ENCODE measurements at regions not wholly inside any gene's neighbourhood (a gene's known extent, or its start where the extent isn't known, plus 50 kb on each side); places are given as distances from the start of the nearest gene placed in this dataset.
"Not testable (repeated sequence)": the region's sequence is repeated elsewhere in the genome, so short reads cannot be mapped to it uniquely, and the experiment has no call there.

DNA sequence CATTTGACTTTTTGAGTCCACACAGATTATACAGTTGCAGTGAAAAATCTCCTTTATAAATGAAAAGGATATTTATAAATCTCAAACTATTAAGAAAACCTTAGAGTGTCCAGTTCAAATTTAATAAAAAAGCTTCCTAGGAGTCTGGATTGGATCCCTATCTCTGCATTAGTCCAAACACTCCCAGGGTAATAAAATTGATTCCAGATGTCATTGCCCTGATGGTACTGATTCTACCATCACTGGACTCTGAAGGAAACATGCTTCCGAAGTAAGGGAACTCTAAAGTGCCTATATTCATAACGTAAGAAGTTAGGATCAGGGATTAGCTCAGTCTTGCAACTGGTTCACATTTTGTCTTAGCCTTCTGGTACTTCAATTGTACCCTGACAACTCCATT is 1325.1 kb upstream of the MAP3K7 start:
- TF ChIP-seq, protein P1, sequence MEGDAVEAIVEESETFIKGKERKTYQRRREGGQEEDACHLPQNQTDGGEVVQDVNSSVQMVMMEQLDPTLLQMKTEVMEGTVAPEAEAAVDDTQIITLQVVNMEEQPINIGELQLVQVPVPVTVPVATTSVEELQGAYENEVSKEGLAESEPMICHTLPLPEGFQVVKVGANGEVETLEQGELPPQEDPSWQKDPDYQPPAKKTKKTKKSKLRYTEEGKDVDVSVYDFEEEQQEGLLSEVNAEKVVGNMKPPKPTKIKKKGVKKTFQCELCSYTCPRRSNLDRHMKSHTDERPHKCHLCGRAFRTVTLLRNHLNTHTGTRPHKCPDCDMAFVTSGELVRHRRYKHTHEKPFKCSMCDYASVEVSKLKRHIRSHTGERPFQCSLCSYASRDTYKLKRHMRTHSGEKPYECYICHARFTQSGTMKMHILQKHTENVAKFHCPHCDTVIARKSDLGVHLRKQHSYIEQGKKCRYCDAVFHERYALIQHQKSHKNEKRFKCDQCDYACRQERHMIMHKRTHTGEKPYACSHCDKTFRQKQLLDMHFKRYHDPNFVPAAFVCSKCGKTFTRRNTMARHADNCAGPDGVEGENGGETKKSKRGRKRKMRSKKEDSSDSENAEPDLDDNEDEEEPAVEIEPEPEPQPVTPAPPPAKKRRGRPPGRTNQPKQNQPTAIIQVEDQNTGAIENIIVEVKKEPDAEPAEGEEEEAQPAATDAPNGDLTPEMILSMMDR (IDR thresholded peaks at IDR 0.05) = no peak
- no peak for DNase-seq (ENCODE audit: low spot score)
- no peak overlapping the region for H3K4me3 ChIP-seq
- H3K27ac ChIP-seq = no peak overlapping the region

DNA sequence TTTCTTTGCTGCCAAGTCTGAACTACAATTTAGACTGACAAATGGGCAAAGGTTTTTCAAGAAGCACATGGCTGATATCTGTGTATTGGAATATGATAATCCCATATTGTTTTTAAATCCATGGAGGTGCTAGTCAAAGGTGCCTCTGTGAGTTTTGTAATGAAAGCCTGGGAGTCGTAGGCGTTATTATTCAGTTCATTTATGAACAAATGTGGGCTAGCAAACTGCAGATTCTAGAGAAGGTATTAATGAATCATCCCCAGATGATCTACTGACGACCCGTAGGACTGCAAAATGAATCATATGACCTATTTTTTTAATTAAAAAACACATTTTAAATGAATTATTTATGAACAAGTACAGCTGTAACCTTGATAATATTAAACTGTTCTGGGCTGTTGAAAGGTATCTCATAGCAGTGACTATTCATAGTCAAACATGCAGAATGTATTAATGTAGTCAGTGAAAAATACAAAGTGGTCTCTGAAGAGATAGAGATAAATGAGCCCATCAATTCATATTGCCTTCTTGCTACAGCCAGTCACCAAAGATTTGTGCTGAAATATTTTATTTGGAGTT is 1317.8 kb upstream of the MAP3K7 start:
- no peak for DNase-seq (ENCODE audit: low spot score)
- H3K27ac ChIP-seq = no peak overlapping the region
- TF ChIP-seq, protein P1 (IDR thresholded peaks at IDR 0.05) = no peak
- H3K4me3 ChIP-seq = no peak overlapping the region

DNA sequence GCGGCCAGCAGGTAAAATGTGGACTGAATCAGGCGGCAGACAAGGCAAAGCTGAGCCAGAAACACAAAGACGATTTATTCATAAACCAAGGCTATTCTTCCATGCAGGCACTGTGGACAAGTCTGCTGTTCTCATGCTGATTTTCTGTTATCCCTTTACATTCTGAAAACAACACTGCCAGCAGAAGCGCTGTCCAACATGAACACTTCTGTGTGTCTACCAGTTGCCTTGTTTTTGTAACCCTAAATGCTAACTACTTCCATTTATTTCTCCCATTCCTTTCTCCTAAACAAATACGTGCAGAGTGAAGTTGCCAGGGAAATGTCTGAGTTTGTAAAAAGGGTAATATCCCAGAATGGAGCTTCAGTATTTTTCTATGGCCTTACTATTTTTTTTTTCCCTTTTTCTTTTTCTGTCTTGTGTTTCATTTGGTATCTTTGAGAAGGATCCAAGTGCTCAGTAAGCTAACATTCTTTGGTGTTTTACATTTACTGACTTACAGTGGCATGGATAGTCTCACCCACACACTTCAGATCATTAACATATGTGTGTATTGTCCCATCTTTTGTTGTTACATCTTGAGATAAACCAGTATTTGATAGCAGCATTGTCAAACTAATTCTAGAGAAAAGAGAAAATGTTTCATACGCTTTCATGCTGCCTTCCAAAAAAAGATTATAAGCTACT is 1308.9 kb upstream of the MAP3K7 start:
- DNase-seq (ENCODE audit: low spot score) = no peak
- no peak overlapping the region for H3K4me3 ChIP-seq
- TF ChIP-seq, protein P1 (IDR thresholded peaks at IDR 0.05) = no peak
- H3K27ac ChIP-seq = no peak overlapping the region

DNA sequence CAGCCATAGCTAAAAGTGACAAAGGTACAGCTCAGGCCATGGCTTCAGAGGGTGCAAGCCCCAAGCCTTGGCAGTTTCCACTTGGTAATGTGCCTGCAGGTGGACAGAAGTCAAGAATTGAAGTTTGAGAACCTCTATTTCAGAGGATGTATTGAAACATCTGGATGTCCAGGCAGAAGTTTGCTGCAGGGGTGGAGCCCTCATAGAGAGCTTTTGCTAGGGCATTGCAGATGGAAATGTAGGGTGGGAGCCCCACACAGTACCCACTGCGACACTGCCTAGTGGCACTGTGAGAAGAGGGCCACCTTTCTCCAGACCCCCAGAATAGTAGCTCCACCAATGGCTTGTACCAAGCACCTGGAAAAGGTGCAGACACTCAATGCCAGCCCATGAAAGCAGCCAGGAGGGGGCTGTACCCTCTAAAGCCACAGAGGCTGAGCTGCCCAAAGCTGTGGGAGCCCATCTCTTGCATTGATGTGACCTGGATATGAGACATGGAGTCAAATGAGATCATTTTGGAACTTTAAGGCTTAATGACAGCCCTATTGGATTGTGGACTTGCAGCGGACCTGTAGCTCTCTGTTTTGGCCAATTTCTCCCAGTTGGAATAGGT is 1299.4 kb upstream of the MAP3K7 start:
- TF ChIP-seq, protein P1 (IDR thresholded peaks at IDR 0.05) = no peak
- Histone ChIP-seq H3K27ac (no peak overlapping the region), H3K4me3 (no peak overlapping the region)
- no peak for DNase-seq (ENCODE audit: low spot score)

DNA sequence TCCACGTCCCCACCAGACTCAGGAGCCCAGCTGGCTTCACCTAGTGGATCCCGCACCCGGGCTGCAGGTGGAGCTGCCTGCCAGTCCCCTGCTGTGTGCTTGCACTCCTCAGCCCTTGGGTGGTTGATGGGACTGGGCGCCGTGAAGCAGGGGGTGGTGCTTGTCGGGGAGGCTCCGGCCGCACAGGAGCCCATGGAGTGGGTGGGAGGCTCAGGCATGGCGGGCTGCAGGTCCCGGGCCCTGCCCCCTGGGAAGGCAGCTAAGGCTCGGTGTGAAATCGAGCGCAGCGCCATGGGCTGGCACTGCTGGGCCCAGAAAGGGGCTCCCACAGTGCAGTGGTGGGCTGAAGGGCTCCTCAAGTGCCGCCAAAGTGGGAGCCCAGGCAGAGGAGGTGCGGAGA is 1294.9 kb upstream of the MAP3K7 start:
- not testable (repeated sequence) for DNase-seq (ENCODE audit: low spot score); H3K27ac ChIP-seq

DNA sequence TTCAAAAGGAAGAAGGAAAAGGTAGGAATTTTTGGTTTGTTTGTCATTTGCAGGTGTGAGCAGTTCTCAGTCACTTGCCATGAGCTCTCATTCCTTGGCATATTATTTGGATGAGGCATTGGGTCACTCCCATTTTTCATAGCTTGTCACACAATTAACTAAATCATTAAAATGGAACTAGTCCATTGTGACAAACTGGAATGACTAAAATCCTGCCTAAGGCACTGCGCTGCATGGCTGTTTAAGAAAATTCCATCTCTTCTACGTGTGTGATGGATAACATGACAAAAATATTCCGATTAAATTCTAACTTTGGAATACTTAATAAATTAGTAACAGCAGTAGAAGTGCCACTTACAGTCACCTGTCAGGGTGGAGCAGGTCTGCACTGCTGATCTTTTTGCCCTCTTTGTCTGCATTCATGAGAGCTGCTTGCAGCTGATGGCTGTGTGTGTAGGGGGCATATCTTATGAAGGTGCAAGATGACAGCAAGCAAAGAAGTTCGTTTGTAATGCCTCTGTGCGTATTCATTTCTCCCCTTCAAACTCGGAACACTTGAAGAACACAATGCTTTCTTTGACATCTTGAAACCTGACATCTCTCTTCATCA is 1292.6 kb upstream of the MAP3K7 start:
- no peak for DNase-seq (ENCODE audit: low spot score)
- no peak overlapping the region for H3K27ac ChIP-seq
- no peak overlapping the region for H3K4me3 ChIP-seq
- TF ChIP-seq, protein P1 (IDR thresholded peaks at IDR 0.05) = no peak

More for the DNA sequence above, 1294.9 kb upstream of the MAP3K7 start:
- H3K4me3 ChIP-seq = not testable (repeated sequence)

DNA sequence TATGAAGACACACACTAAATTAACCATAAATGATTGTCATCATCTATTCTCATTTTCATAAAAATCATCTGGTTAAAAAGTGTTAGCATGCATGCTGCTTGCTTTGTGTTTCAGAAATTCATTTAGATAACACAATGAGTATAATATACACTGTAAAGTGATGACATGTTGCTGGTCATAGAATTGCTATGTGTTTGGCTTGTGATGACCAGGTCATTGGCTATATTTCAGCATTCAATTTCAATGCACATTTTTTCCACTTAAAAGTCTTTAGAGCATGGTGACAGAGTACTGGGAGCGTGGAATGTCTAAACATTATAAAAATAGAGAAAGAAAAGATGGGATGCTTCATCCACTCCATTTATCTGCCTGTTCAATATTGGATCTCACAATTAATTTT is 1291.1 kb upstream of the MAP3K7 start:
- H3K4me3 ChIP-seq = no peak overlapping the region
- no peak overlapping the region for H3K27ac ChIP-seq
- TF ChIP-seq, protein P1 (IDR thresholded peaks at IDR 0.05) = no peak
- DNase-seq (ENCODE audit: low spot score) = no peak
